Brain pericyte (primary cell): ENCODE measurements at regions not wholly inside any gene's neighbourhood (a gene's known extent, or its start where the extent isn't known, plus 50 kb on each side); places are given as distances from the start of the nearest gene placed in this dataset.

Experiments used
- DNase-seq: peaks from one replicate; pipeline ENCODE4 v3.0.0-alpha.2; 2012; ENCODE audit warnings: low read depth, low spot score

- DNase-seq = no peak
Observed at GRCh38 chr18:39701055-39701783, 2135.6 kb upstream of the CELF4 start.

GRCh38 chr18:39699340-39699964 is 2133.9 kb upstream of the CELF4 start:
- no peak for DNase-seq

GRCh38 chr18:39698436-39698835 is 2132.8 kb upstream of the CELF4 start:
- no peak for DNase-seq

- no peak for DNase-seq
Observed at GRCh38 chr18:39693359-39693758, 2127.8 kb upstream of the CELF4 start.

- no peak for DNase-seq
Observed at GRCh38 chr18:39692367-39693015, 2126.9 kb upstream of the CELF4 start.

- DNase-seq = no peak
Observed at GRCh38 chr18:39685303-39685902, 2119.8 kb upstream of the CELF4 start.

- no peak for DNase-seq
Observed at GRCh38 chr18:39681061-39681460, 2115.5 kb upstream of the CELF4 start.

- DNase-seq = no peak
Observed at GRCh38 chr18:39675906-39676305, 2110.3 kb upstream of the CELF4 start.

- DNase-seq = no peak
Observed at GRCh38 chr18:39675368-39675767, 2109.8 kb upstream of the CELF4 start.

- no peak for DNase-seq
Observed at GRCh38 chr18:39672171-39672570, 2106.6 kb upstream of the CELF4 start.

GRCh38 chr18:39667905-39668304 is 2102.3 kb upstream of the CELF4 start:
- no peak for DNase-seq

- DNase-seq = no peak
Observed at GRCh38 chr18:39666541-39666940, 2100.9 kb upstream of the CELF4 start.

- DNase-seq = no peak
Observed at GRCh38 chr18:39661856-39662366, 2096.3 kb upstream of the CELF4 start.

GRCh38 chr18:39660141-39660540 is 2094.5 kb upstream of the CELF4 start:
- no peak for DNase-seq

GRCh38 chr18:39655341-39655740 is 2089.7 kb upstream of the CELF4 start:
- no peak for DNase-seq

- no peak for DNase-seq
Observed at GRCh38 chr18:39653221-39653620, 2087.6 kb upstream of the CELF4 start.

- DNase-seq = no peak
Observed at GRCh38 chr18:39648616-39649015, 2083.0 kb upstream of the CELF4 start.

- DNase-seq = peak; percentile 41
Observed at GRCh38 chr18:39647627-39648534, 2082.3 kb upstream of the CELF4 start.

GRCh38 chr18:39638224-39638623 is 2072.6 kb upstream of the CELF4 start:
- no peak for DNase-seq

- DNase-seq = no peak
Observed at GRCh38 chr18:39636931-39637330, 2071.3 kb upstream of the CELF4 start.

GRCh38 chr18:39635966-39636365 is 2070.4 kb upstream of the CELF4 start:
- DNase-seq = no peak
